ENCODE measurements at regions not wholly inside any gene's neighbourhood (a gene's known extent, or its start where the extent isn't known, plus 50 kb on each side); places are given as distances from the start of the nearest gene placed in this dataset.

DNA sequence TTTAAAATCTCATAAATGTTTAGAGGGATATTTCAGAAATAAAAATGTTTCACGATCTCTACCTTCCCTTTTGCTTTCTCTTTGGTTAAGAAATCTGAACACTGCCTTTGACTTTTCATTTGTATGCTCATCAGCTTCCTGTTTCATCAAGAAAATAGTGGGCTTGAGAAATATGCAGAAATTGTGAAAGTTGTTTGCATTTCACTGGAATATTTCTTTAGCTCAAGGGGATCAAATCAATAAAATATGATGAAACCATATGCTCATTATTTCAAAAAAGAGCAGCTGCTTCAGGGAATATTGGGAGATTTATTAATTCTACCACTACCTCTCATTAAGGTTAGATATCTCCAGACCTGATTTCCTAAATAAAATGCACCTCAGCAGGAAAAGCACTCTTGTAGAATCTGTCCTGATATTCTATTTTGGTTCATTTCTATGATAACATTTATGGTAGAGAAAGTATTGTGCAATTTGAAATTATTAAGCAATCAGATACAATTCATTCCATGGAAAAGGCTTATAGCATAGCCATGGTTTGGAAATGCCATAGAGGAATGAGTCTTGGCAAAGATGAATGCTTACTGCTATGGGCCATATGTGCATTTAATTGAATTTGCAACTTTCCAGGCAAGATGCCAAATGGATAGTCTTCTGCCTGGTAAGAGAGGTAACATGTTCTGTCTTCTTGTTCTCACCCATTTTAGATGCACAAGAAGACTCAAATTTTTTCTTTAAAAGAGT lies 212.6 kb upstream of the SLC16A7 start:
- Histone ChIP-seq H3K27me3 (ENCODE audit: insufficient read depth, low read length) (no peaks in the 10 kb centered on the region), H3K4me1 (ENCODE audit: control insufficient read depth in 1 of 2, insufficient read depth in 2 of 2, low read length in 2 of 2) (no peaks in the 10 kb centered on the region), H2AFZ (ENCODE audit: low read depth, low read length, poor library complexity, severe bottlenecking) (no peak overlapping the region), H4K20me1 (ENCODE audit: insufficient read depth) (no peaks in the 10 kb centered on the region), H3K9ac (ENCODE audit: low read length) (no peak overlapping the region), H3K9me2 (ENCODE audit: insufficient read depth) (no peaks in the 10 kb centered on the region), H3K79me2 (ENCODE audit: insufficient read depth, low read length) (no peaks in the 10 kb centered on the region), H3K4me2 (ENCODE audit: low read length) (no peak overlapping the region), H3K27ac (ENCODE audit: low read depth, low read length) (no peak overlapping the region), H3K36me3 (ENCODE audit: control insufficient read depth in 1 of 2, insufficient read depth in 2 of 2, low read length in 2 of 2) (no peaks in the 10 kb centered on the region), H3K4me3 (replicated peaks in 1 of 2; ENCODE audit: low read depth in 1 of 2, low read length in 2 of 2) (no peak overlapping the region), H3K9me3 (ENCODE audit: control insufficient read depth in 1 of 2, insufficient read depth in 1 of 2, low read depth in 1 of 2, low read length in 2 of 2) (no peaks in the 10 kb centered on the region)
- ChIA-PET RAD21 (ENCODE audit: low non-redundant PET in 1 of 2, low total read pairs in 2 of 2, uncharacterized antibody in 2 of 2, unreplicated experiment in 2 of 2) (no interaction called here), CTCF (no interaction called here), POLR2A (no interaction called here)
- no TSS peak for BruUV-seq (replicated peaks)
- intact Hi-C loops (cut with micrococcal nuclease): no loop called here
- ATAC-seq: no peak
- DNase-seq (ENCODE audit: low read depth, low spot score): no peak
- TF ChIP-seq, protein P1, sequence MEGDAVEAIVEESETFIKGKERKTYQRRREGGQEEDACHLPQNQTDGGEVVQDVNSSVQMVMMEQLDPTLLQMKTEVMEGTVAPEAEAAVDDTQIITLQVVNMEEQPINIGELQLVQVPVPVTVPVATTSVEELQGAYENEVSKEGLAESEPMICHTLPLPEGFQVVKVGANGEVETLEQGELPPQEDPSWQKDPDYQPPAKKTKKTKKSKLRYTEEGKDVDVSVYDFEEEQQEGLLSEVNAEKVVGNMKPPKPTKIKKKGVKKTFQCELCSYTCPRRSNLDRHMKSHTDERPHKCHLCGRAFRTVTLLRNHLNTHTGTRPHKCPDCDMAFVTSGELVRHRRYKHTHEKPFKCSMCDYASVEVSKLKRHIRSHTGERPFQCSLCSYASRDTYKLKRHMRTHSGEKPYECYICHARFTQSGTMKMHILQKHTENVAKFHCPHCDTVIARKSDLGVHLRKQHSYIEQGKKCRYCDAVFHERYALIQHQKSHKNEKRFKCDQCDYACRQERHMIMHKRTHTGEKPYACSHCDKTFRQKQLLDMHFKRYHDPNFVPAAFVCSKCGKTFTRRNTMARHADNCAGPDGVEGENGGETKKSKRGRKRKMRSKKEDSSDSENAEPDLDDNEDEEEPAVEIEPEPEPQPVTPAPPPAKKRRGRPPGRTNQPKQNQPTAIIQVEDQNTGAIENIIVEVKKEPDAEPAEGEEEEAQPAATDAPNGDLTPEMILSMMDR (IDR thresholded peaks at IDR 0.05 in 2 of 3, conservative IDR thresholded peaks at IDR 0.05 in 1 of 3; ENCODE audit: borderline replicate concordance in 1 of 3, insufficient read depth in 1 of 3, low read depth in 2 of 3, low read length in 2 of 3): no peak
- TF ChIP-seq CBX3 (IDR thresholded peaks at IDR 0.05; ENCODE audit: low read depth) (no peak), ZFX (IDR thresholded peaks at IDR 0.05) (no peak), CEBPB (IDR thresholded peaks at IDR 0.05; ENCODE audit: low read depth) (no peak), YY1 (IDR thresholded peaks at IDR 0.05; ENCODE audit: extremely low read depth, insufficient replicate concordance, low read depth, low read length) (no peak), RAD21 (IDR thresholded peaks at IDR 0.05; ENCODE audit: low read depth) (no peak), FOSL1 (IDR thresholded peaks at IDR 0.05; ENCODE audit: low read depth) (no peak)
